KMS-11 (cell line): ENCODE measurements at regions not wholly inside any gene's neighbourhood (a gene's known extent, or its start where the extent isn't known, plus 50 kb on each side); places are given as distances from the start of the nearest gene placed in this dataset.
"Not testable (repeated sequence)": the region's sequence is repeated elsewhere in the genome, so short reads cannot be mapped to it uniquely, and the experiment has no call there.

Experiments used
- H2AFZ ChIP-seq: fragments of 200-600 bp; sonication (generic); 2 replicates; pipeline ENCODE4 v1.6.1; 2016; ENCODE audit warnings: antibody characterized with exemption, mixed run types, low read depth
- H3K27ac ChIP-seq: fragments of 200-600 bp; sonication (generic); 2 replicates; pipeline ENCODE4 v1.6.1; 2016; ENCODE audit warnings: mild to moderate bottlenecking, mixed run types
- H3K27me3 ChIP-seq: fragments of 200-600 bp; sonication (generic); 2 replicates; pipeline ENCODE4 v1.6.1; 2017; ENCODE audit warnings: mild to moderate bottlenecking, low read depth, mixed run types, moderate library complexity; ENCODE audit not compliant: insufficient read depth
- H3K36me3 ChIP-seq: fragments of 200-600 bp; sonication (generic); 2 replicates; pipeline ENCODE4 v1.6.1; 2017; ENCODE audit warnings: mild to moderate bottlenecking, mixed run types; ENCODE audit not compliant: insufficient read depth
- H3K4me1 ChIP-seq: fragments of 200-600 bp; sonication (generic); 2 replicates; pipeline ENCODE4 v1.6.1; 2016; ENCODE audit warnings: mild to moderate bottlenecking, low read depth, mixed run types; ENCODE audit not compliant: poor library complexity, severe bottlenecking
- H3K4me2 ChIP-seq: fragments of 200-600 bp; sonication (generic); 2 replicates; pipeline ENCODE4 v1.7.0; 2016; ENCODE audit warnings: mild to moderate bottlenecking, mixed run types
- H3K4me3 ChIP-seq: fragments of 200-600 bp; sonication (generic); IDR thresholded peaks from 2 replicates; pipeline ENCODE4 v1.6.1; 2017; ENCODE audit warnings: low read depth, low read length, mixed read lengths; ENCODE audit not compliant: insufficient read depth
- H3K79me2 ChIP-seq: fragments of 200-600 bp; sonication (generic); 2 replicates; pipeline ENCODE4 v1.6.1; 2016; ENCODE audit warnings: low read depth, mixed run types; ENCODE audit not compliant: insufficient read depth
- H3K9ac ChIP-seq: fragments of 200-600 bp; sonication (generic); 2 replicates; pipeline ENCODE4 v1.6.1; 2016; ENCODE audit warnings: mild to moderate bottlenecking, mixed run types
- H4K20me1 ChIP-seq: fragments of 200-600 bp; sonication (generic); 2 replicates; pipeline ENCODE4 v1.6.1; 2016; ENCODE audit warnings: mild to moderate bottlenecking, mixed run types; ENCODE audit not compliant: insufficient read depth
- CTCF ChIP-seq: fragments of 200-600 bp; sonication (generic); conservative IDR thresholded peaks from 2 replicates; pipeline ENCODE4 v1.6.1; 2017; ENCODE audit warnings: low read depth, mild to moderate bottlenecking, antibody characterized with exemption, low read length, moderate library complexity, mixed read lengths

GRCh38 chr1:196121181-196121580 lies 487.1 kb downstream of the KCNT2 start:
- Histone ChIP-seq H3K27ac (no peak overlapping the region), H4K20me1 (no peaks in the 10 kb centered on the region), H3K4me1 (no peaks in the 10 kb centered on the region), H3K4me2 (no peak overlapping the region), H3K4me3 (no peak overlapping the region), H3K36me3 (no peaks in the 10 kb centered on the region), H3K9ac (no peak overlapping the region), H3K27me3 (no peaks in the 10 kb centered on the region), H3K79me2 (no peaks in the 10 kb centered on the region), H2AFZ (no peak overlapping the region)
- TF ChIP-seq CTCF: no peak

- no peak overlapping the region for H3K4me3 ChIP-seq
- H3K4me1 ChIP-seq: no peaks in the 10 kb centered on the region
- TF ChIP-seq CTCF: no peak
- no peak overlapping the region for H3K4me2 ChIP-seq
- H3K27ac ChIP-seq: no peak overlapping the region
- no peaks in the 10 kb centered on the region for H3K79me2 ChIP-seq
- H4K20me1 ChIP-seq: no peaks in the 10 kb centered on the region
- H3K36me3 ChIP-seq: no peaks in the 10 kb centered on the region
- H3K27me3 ChIP-seq: no peaks in the 10 kb centered on the region
- no peak overlapping the region for H2AFZ ChIP-seq
- H3K9ac ChIP-seq: no peak overlapping the region
Observed at GRCh38 chr1:196115646-196116045, 492.6 kb downstream of the KCNT2 start.

GRCh38 chr1:196114193-196114592 lies 494.0 kb downstream of the KCNT2 start:
- Histone ChIP-seq H3K4me1 (no peaks in the 10 kb centered on the region), H3K36me3 (no peaks in the 10 kb centered on the region), H4K20me1 (no peaks in the 10 kb centered on the region), H3K9ac (no peak overlapping the region), H3K79me2 (no peaks in the 10 kb centered on the region), H3K27me3 (no peaks in the 10 kb centered on the region), H3K27ac (no peak overlapping the region), H3K4me2 (no peak overlapping the region), H3K4me3 (no peak overlapping the region), H2AFZ (no peak overlapping the region)
- TF ChIP-seq CTCF: no peak

GRCh38 chr1:196108990-196109389 lies 499.2 kb downstream of the KCNT2 start:
- not testable (repeated sequence) for H3K27me3 ChIP-seq, H3K4me2 ChIP-seq, H3K4me1 ChIP-seq, H4K20me1 ChIP-seq, H3K27ac ChIP-seq, H3K4me3 ChIP-seq, H2AFZ ChIP-seq, H3K36me3 ChIP-seq, H3K9ac ChIP-seq, H3K79me2 ChIP-seq

GRCh38 chr1:196105901-196106300 lies 502.3 kb downstream of the KCNT2 start:
- no peak overlapping the region for H3K9ac ChIP-seq
- no peak overlapping the region for H2AFZ ChIP-seq
- H3K4me2 ChIP-seq: no peak overlapping the region
- H3K79me2 ChIP-seq: no peaks in the 10 kb centered on the region
- H3K36me3 ChIP-seq: no peaks in the 10 kb centered on the region
- no peak for TF ChIP-seq CTCF
- H3K27ac ChIP-seq: no peak overlapping the region
- no peak overlapping the region for H3K4me3 ChIP-seq
- no peaks in the 10 kb centered on the region for H3K4me1 ChIP-seq
- no peaks in the 10 kb centered on the region for H4K20me1 ChIP-seq
- H3K27me3 ChIP-seq: no peaks in the 10 kb centered on the region
